ENCODE measurements at regions not wholly inside any gene's neighbourhood (a gene's known extent, or its start where the extent isn't known, plus 50 kb on each side); places are given as distances from the start of the nearest gene placed in this dataset.

DNA sequence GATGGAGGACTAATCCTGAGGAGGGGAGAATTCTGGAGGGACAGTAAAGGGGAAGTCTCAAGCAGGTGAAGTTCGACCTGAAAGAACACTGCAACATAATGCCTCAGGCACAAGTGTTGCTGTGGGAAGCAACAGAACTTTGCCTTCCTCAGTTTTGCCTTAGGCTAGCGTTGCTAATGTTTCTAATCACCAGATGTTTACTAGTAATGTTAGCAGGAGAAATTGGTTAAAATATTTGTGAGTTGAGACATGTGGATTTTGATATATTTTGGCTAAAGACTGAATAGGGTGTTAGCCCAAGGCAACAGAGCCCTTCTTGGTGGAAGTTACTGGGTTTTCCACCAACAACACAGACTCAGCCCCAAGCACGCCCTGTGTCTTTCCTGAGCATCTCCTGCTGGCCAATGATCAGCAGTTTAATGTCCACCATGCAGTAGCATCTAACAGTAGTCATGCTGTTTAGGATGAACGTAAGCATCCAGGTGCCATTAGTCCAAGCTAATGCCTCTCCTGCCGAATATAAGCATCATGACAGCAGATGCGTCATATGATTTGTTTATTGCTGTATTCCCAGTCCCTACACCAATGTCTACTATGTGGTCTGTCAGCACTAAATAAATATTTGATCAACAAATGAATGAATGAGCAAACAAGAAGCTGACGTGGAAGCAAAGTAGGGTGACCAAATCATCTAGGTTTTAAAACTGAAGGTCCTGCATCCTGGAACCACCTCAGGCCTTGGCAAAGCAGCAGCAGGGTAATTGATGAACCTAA, 511.9 kb upstream of the HTR2A start:
- no peak overlapping the region for H3K27ac ChIP-seq

DNA sequence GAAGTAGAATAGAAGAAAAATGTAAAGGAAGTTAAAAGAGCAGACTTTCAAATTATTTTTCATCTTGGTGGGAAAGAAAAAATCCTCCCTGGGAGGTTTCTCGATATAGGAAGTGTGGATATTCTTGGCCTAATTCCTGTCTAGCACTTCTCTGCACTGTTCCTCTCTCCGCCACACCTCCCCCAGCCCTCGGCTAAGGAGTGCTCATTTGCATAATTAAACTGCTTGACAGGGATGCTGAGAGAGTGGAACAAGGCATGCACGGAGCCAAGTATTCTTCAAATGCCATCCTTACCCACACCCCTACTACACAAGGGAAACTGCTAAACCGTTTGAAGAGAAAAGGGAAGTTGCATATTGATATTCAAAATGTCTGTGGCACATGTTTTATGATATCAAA, 511.0 kb upstream of the HTR2A start:
- no peak overlapping the region for H3K27ac ChIP-seq
- TF ChIP-seq, protein P1, sequence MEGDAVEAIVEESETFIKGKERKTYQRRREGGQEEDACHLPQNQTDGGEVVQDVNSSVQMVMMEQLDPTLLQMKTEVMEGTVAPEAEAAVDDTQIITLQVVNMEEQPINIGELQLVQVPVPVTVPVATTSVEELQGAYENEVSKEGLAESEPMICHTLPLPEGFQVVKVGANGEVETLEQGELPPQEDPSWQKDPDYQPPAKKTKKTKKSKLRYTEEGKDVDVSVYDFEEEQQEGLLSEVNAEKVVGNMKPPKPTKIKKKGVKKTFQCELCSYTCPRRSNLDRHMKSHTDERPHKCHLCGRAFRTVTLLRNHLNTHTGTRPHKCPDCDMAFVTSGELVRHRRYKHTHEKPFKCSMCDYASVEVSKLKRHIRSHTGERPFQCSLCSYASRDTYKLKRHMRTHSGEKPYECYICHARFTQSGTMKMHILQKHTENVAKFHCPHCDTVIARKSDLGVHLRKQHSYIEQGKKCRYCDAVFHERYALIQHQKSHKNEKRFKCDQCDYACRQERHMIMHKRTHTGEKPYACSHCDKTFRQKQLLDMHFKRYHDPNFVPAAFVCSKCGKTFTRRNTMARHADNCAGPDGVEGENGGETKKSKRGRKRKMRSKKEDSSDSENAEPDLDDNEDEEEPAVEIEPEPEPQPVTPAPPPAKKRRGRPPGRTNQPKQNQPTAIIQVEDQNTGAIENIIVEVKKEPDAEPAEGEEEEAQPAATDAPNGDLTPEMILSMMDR (conservative IDR thresholded peaks at IDR 0.05), result no peak
- TF ChIP-seq ZFX (IDR thresholded peaks at IDR 0.05), result no peak

More for the DNA sequence above, 511.9 kb upstream of the HTR2A start:
- TF ChIP-seq, protein P1 (conservative IDR thresholded peaks at IDR 0.05), result no peak
- no peak for TF ChIP-seq ZFX (IDR thresholded peaks at IDR 0.05)

DNA sequence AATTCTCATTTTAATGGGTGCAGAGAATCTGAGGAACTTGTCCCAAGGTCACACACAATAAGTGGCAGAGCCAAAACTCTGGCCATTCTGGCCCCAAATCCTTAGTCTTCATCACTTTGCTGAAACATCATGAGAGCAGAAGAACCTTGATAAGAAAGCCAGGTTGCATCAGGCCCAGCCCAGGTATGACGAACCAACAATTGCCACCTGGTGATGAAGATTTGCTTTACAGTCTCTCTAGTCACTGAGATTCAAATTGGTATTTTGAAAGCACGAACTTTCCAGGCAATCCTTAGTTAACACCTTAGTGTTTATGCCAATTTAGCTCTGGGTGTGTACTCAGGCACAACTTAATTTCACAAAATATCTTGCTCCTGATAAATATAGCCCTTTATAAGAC, 502.7 kb upstream of the HTR2A start:
- TF ChIP-seq, protein P1 (conservative IDR thresholded peaks at IDR 0.05), result no peak
- TF ChIP-seq ZFX (IDR thresholded peaks at IDR 0.05), result no peak
- H3K27ac ChIP-seq, result no peak overlapping the region

DNA sequence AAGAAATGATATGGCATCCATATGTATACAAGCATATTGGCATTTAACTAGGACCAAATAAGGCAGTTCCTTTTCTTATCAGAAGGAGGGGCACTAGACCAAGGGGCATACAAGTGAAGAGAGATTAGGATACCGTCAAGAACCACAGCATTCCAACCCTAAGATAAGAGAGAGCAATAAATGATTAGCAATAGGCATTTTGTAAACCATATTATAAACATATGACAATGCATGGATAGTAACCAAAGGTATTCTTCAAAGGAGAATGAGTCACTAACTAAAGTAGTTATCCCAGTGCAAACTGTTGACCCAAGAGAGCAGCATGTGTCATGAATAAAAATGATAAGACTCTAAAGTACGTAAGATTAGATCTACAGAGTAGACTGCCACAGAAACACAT, 500.9 kb upstream of the HTR2A start:
- H3K27ac ChIP-seq, result no peak overlapping the region
- TF ChIP-seq, protein P1 (conservative IDR thresholded peaks at IDR 0.05), result 0 out of 2 replicates have a peak, but pooled peaks have one; percentile 5
- TF ChIP-seq ZFX (IDR thresholded peaks at IDR 0.05), result no peak

DNA sequence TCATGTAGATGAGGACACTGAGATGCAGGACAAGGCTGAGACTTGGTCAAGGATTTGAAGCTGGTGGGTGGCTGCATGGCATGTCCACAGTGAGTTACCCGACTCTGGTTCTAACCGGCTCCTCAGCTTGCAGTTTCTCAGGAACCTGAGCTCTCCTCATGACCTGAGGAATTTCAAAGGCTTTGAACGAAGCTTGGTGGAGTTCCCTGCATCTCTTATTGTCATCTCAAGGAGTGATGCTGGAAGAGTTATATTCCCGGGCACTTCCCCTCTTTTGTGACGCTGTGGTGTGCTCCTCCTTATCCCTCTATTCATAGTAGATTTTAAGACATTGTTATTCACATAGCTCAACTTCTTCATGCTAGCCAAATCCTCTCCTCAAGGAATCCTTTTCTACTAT, 500.1 kb upstream of the HTR2A start:
- no peak for TF ChIP-seq ZFX (IDR thresholded peaks at IDR 0.05)
- TF ChIP-seq, protein P1 (conservative IDR thresholded peaks at IDR 0.05), result no peak
- H3K27ac ChIP-seq, result no peak overlapping the region

DNA sequence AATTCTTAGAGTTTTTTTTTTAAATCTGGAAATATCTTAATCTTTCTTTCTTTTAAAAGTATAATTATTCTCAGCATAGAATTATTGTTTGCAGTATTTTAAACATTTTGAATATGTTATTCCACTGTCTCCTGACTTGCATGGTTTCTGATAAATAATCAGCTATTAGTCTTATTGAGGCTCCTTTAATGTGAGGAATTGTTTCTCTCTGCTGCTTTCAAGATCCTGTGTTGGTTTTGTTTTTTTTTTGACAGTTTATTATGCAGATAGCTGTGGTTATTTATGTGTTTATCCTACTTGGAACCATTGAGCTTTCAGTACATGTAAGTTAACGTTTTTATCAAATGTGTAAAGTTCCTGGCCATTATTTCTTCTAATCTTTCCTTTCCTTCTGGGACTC, 477.9 kb upstream of the HTR2A start:
- H3K27ac ChIP-seq, result no peak overlapping the region
- TF ChIP-seq, protein P1 (conservative IDR thresholded peaks at IDR 0.05), result no peak
- TF ChIP-seq ZFX (IDR thresholded peaks at IDR 0.05), result no peak

DNA sequence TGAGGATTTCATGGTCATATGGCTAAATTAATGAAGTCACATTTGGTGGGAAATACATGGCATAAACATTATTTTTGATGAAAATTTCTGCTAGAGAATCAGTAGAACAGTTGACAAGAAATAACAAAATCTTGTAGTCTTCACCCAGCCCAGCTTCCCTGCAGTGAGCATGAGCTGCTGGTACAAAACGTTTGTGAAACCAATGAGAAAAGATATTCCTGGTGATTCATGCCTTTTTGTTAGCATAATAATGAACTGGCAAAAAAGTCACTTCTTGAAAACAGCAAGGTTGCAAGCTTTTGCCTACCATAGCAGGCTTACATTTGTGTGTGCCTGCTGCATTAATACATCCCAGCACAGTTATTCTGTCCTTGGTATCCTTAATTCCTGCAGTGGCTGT, 475.9 kb upstream of the HTR2A start:
- TF ChIP-seq, protein P1 (conservative IDR thresholded peaks at IDR 0.05), result no peak
- no peak overlapping the region for H3K27ac ChIP-seq

Measured in C4-2B (cell line).